ENCODE measurements at regions not wholly inside any gene's neighbourhood (a gene's known extent, or its start where the extent isn't known, plus 50 kb on each side); places are given as distances from the start of the nearest gene placed in this dataset.

DNA sequence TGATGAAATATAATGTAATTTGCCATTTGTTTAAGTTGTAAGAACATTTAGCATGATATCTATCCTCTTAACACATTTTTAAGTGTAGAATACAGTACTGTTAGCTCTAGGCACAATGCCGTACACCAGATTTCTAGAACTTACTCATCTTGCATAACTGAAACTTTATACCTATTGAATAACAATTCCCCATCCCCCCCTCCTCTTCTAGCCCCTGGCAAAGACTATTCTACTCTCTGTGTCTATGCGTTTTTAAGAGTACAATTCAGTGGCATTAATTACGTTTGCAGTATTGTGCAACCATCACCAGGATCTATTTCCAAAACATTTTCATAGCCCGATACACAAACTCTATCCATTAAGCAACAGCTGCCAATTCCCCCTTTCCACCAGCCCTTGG lies 261.7 kb downstream of the PLOD2 start:
- no peak overlapping the region for H3K27ac ChIP-seq (ENCODE audit: low read depth, low read length, poor library complexity, severe bottlenecking)
- no peak for TF ChIP-seq EZH2 (IDR thresholded peaks at IDR 0.05; ENCODE audit: borderline replicate concordance, low read length)
- TF ChIP-seq, protein P1, sequence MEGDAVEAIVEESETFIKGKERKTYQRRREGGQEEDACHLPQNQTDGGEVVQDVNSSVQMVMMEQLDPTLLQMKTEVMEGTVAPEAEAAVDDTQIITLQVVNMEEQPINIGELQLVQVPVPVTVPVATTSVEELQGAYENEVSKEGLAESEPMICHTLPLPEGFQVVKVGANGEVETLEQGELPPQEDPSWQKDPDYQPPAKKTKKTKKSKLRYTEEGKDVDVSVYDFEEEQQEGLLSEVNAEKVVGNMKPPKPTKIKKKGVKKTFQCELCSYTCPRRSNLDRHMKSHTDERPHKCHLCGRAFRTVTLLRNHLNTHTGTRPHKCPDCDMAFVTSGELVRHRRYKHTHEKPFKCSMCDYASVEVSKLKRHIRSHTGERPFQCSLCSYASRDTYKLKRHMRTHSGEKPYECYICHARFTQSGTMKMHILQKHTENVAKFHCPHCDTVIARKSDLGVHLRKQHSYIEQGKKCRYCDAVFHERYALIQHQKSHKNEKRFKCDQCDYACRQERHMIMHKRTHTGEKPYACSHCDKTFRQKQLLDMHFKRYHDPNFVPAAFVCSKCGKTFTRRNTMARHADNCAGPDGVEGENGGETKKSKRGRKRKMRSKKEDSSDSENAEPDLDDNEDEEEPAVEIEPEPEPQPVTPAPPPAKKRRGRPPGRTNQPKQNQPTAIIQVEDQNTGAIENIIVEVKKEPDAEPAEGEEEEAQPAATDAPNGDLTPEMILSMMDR (IDR thresholded peaks at IDR 0.05; ENCODE audit: low read length) = no peak
- H3K4me3 ChIP-seq (ENCODE audit: low read depth, low read length, poor library complexity, severe bottlenecking) = no peak overlapping the region
- H3K36me3 ChIP-seq (ENCODE audit: insufficient read depth, low read length) = no peaks in the 10 kb centered on the region
- H3F3A ChIP-seq (ENCODE audit: insufficient read depth, low read length) = no peaks in the 10 kb centered on the region
- H3K9me2 ChIP-seq (ENCODE audit: low read depth, low read length) = no peaks in the 10 kb centered on the region
- H4K20me1 ChIP-seq (ENCODE audit: insufficient read depth, low read length) = no peaks in the 10 kb centered on the region
- H3K9ac ChIP-seq (ENCODE audit: low read length) = no peak overlapping the region
- H3K79me2 ChIP-seq (ENCODE audit: insufficient read depth, low read length) = no peaks in the 10 kb centered on the region
- H3K9me3 ChIP-seq (ENCODE audit: low read length) = no peaks in the 10 kb centered on the region
- no peak overlapping the region for H3K4me2 ChIP-seq (ENCODE audit: low read length)
- no peaks in the 10 kb centered on the region for H3K27me3 ChIP-seq (ENCODE audit: insufficient read depth, low read length)
- H2AFZ ChIP-seq (ENCODE audit: low read length) = no peak overlapping the region
- H3K4me1 ChIP-seq (ENCODE audit: insufficient read depth, low read length, severe bottlenecking) = no peaks in the 10 kb centered on the region

GRCh38 chr3:145900056-145900829 lies 260.7 kb downstream of the PLOD2 start:
- Histone ChIP-seq H4K20me1 (ENCODE audit: insufficient read depth, low read length) (no peaks in the 10 kb centered on the region), H3K79me2 (ENCODE audit: insufficient read depth, low read length) (no peaks in the 10 kb centered on the region), H3K9me3 (ENCODE audit: low read length) (no peaks in the 10 kb centered on the region), H3K9me2 (ENCODE audit: low read depth, low read length) (no peaks in the 10 kb centered on the region), H3K4me3 (ENCODE audit: low read depth, low read length, poor library complexity, severe bottlenecking) (no peak overlapping the region), H3K36me3 (ENCODE audit: insufficient read depth, low read length) (no peaks in the 10 kb centered on the region), H3K4me2 (ENCODE audit: low read length) (no peak overlapping the region), H3K9ac (ENCODE audit: low read length) (no peak overlapping the region), H2AFZ (ENCODE audit: low read length) (0 out of 2 replicates have a peak overlapping the region, but pooled peaks have one; percentile 23), H3F3A (ENCODE audit: insufficient read depth, low read length) (no peaks in the 10 kb centered on the region), H3K27me3 (ENCODE audit: insufficient read depth, low read length) (no peaks in the 10 kb centered on the region), H3K27ac (ENCODE audit: low read depth, low read length, poor library complexity, severe bottlenecking) (no peak overlapping the region), H3K4me1 (ENCODE audit: insufficient read depth, low read length, severe bottlenecking) (no peaks in the 10 kb centered on the region)
- no peak for TF ChIP-seq EZH2 (IDR thresholded peaks at IDR 0.05; ENCODE audit: borderline replicate concordance, low read length)
- TF ChIP-seq, protein P1 (IDR thresholded peaks at IDR 0.05; ENCODE audit: low read length) = no peak

DNA sequence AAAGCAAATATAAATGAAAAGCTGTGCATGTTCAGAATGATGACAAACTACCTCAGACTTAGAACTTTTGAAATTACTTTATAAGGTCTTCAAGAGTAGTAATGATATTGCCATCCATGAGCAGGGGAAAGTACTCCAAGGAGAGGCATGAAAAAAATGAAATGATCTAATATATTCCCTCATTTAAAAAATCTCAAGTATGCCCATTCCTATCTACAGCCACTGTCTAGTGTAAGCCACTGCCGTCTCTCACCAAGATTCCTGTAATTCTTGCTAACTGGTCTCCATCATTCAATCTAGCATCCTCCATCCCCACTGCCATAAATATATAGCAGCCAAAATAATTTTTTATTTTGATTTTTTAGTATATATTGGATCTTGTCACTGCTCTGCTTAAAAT lies 258.8 kb downstream of the PLOD2 start:
- Histone ChIP-seq H3K9me3 (ENCODE audit: low read length) (no peaks in the 10 kb centered on the region), H3K27ac (ENCODE audit: low read depth, low read length, poor library complexity, severe bottlenecking) (no peak overlapping the region), H3K27me3 (ENCODE audit: insufficient read depth, low read length) (no peaks in the 10 kb centered on the region), H4K20me1 (ENCODE audit: insufficient read depth, low read length) (no peaks in the 10 kb centered on the region), H3K9ac (ENCODE audit: low read length) (no peak overlapping the region), H3F3A (ENCODE audit: insufficient read depth, low read length) (no peaks in the 10 kb centered on the region), H3K36me3 (ENCODE audit: insufficient read depth, low read length) (no peaks in the 10 kb centered on the region), H3K4me3 (ENCODE audit: low read depth, low read length, poor library complexity, severe bottlenecking) (no peak overlapping the region), H2AFZ (ENCODE audit: low read length) (no peak overlapping the region), H3K79me2 (ENCODE audit: insufficient read depth, low read length) (no peaks in the 10 kb centered on the region), H3K4me1 (ENCODE audit: insufficient read depth, low read length, severe bottlenecking) (no peaks in the 10 kb centered on the region), H3K4me2 (ENCODE audit: low read length) (no peak overlapping the region), H3K9me2 (ENCODE audit: low read depth, low read length) (no peaks in the 10 kb centered on the region)
- TF ChIP-seq EZH2 (IDR thresholded peaks at IDR 0.05; ENCODE audit: borderline replicate concordance, low read length) = no peak
- TF ChIP-seq, protein P1 (IDR thresholded peaks at IDR 0.05; ENCODE audit: low read length) = no peak
